ENCODE measurements at regions not wholly inside any gene's neighbourhood (a gene's known extent, or its start where the extent isn't known, plus 50 kb on each side); places are given as distances from the start of the nearest gene placed in this dataset.

DNA sequence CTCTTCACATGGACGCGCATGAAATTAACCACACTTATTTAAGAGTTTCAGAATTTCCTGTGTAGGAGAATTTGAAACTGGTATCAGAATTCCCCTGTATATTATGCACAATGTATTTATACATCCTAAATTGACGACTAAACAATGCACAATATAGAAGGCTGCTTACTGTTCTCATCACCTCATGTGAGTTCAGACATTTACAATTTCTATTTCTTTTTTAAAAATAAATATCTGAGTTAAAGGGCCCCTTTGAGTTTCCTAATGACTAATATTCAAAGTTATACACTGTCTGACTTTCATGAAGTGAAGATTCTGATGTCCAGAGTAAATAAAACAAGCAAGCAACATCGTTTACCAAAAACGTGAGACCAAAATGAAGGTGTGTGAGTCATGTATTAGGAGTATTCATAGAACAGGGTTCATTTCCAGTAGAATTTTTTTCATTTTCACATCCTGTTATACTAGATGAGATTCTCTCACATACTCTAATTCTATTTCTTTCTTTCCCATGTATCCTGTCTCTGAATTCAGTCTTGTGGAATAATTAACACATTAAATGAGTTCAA, 406.2 kb downstream of the NUP35 start:
- TF ChIP-seq, protein P1, sequence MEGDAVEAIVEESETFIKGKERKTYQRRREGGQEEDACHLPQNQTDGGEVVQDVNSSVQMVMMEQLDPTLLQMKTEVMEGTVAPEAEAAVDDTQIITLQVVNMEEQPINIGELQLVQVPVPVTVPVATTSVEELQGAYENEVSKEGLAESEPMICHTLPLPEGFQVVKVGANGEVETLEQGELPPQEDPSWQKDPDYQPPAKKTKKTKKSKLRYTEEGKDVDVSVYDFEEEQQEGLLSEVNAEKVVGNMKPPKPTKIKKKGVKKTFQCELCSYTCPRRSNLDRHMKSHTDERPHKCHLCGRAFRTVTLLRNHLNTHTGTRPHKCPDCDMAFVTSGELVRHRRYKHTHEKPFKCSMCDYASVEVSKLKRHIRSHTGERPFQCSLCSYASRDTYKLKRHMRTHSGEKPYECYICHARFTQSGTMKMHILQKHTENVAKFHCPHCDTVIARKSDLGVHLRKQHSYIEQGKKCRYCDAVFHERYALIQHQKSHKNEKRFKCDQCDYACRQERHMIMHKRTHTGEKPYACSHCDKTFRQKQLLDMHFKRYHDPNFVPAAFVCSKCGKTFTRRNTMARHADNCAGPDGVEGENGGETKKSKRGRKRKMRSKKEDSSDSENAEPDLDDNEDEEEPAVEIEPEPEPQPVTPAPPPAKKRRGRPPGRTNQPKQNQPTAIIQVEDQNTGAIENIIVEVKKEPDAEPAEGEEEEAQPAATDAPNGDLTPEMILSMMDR (IDR thresholded peaks at IDR 0.05; ENCODE audit: low read length) = no peak
- TF ChIP-seq EZH2 (IDR thresholded peaks at IDR 0.05; ENCODE audit: borderline replicate concordance, low read length) = no peak

Data from OCI-LY1 (cell line).